Astrocyte (in vitro differentiated cells and primary cell): ENCODE measurements at regions not wholly inside any gene's neighbourhood (a gene's known extent, or its start where the extent isn't known, plus 50 kb on each side); places are given as distances from the start of the nearest gene placed in this dataset.

Experiments used
- CTCF ChIP-seq: IDR thresholded peaks from 2 replicates; pipeline ENCODE4 v1.5.1; 2011; ENCODE audit warnings: low read depth, mild to moderate bottlenecking, inconsistent platforms, low read length, moderate library complexity; ENCODE audit not compliant: insufficient read depth
- EZH2 ChIP-seq: IDR thresholded peaks from 2 replicates; pipeline ENCODE4 v1.6.1; 2012; ENCODE audit warnings: mild to moderate bottlenecking, low read length, inconsistent platforms; ENCODE audit not compliant: insufficient read depth

DNA sequence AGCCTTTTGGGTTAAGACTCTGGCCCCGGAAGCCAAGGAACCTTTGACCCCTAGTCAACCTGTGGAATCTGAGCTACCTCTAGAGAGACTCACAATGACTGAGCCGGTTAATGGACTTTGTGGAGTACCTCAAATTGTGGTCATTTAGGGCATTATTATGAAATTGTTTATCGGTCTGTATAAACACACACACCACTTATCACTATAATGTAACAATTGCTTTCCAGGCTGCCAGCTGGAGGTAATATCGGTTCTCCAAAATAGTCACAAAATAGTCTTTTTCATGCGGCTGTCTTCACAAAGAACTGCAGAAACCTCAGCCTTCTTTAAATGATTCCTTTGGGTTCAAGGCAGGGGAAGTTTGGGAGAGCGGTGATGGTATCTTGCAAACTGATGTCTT lies 144.2 kb downstream of the DACT1 start:
- TF ChIP-seq CTCF (no peak), EZH2 (no peak)
